ENCODE measurements at regions not wholly inside any gene's neighbourhood (a gene's known extent, or its start where the extent isn't known, plus 50 kb on each side); places are given as distances from the start of the nearest gene placed in this dataset.

- FAIRE-seq (no peak), DNase-seq (ENCODE audit: low read depth) (peak; percentile 69)
- Histone ChIP-seq H3K27me3 (ENCODE audit: insufficient read depth, low read length) (peaks cover 32% of the 10 kb centered on the region), H4K20me1 (ENCODE audit: insufficient read depth, low read length) (no peaks in the 10 kb centered on the region), H3K79me2 (ENCODE audit: insufficient read depth, low read length) (no peaks in the 10 kb centered on the region), H2AFZ (ENCODE audit: low read depth, low read length) (no peak overlapping the region), H3K9me3 (ENCODE audit: insufficient read depth, low read depth, low read length) (no peaks in the 10 kb centered on the region), H3K36me3 (ENCODE audit: insufficient read depth, low read length) (no peaks in the 10 kb centered on the region), H3K4me3 (ENCODE audit: insufficient read depth, low read depth, low read length) (no peak overlapping the region), H3K9ac (ENCODE audit: low read length) (no peak overlapping the region), H3K27ac (ENCODE audit: low read depth, low read length) (no peak overlapping the region), H3K4me2 (ENCODE audit: low read length) (no peak overlapping the region), H3K4me1 (ENCODE audit: insufficient read depth, low read length) (no peaks in the 10 kb centered on the region)
- H3K4me1 Mint-ChIP-seq (ENCODE audit: low read depth, unreplicated experiment), result no peaks in the 10 kb centered on the region
- no peaks in the 10 kb centered on the region for H3K36me3 Mint-ChIP-seq (ENCODE audit: low read depth, unreplicated experiment)
- peaks cover 21% of the 10 kb centered on the region for H3K27me3 Mint-ChIP-seq (ENCODE audit: low read depth, unreplicated experiment)
- TF ChIP-seq CTCF (IDR thresholded peaks at IDR 0.05; ENCODE audit: insufficient read depth, low read depth, low read length) (no peak), EZH2 (IDR thresholded peaks at IDR 0.05; ENCODE audit: insufficient read depth, low read length) (no peak)
- H3K4me3 Mint-ChIP-seq (ENCODE audit: unreplicated experiment), result no peak overlapping the region
- H3K27ac Mint-ChIP-seq (ENCODE audit: unreplicated experiment), result no peak overlapping the region
- no peaks in the 10 kb centered on the region for H3K9me3 Mint-ChIP-seq (ENCODE audit: unreplicated experiment)
Observed at GRCh38 chr1:31497601-31498000, 78.7 kb upstream of the TINAGL1 start.

- Histone ChIP-seq H3K9me3 (ENCODE audit: insufficient read depth, low read depth, low read length) (no peaks in the 10 kb centered on the region), H3K4me3 (ENCODE audit: insufficient read depth, low read depth, low read length) (no peak overlapping the region), H3K27me3 (ENCODE audit: insufficient read depth, low read length) (peaks cover 35% of the 10 kb centered on the region), H3K27ac (ENCODE audit: low read depth, low read length) (no peak overlapping the region), H3K9ac (ENCODE audit: low read length) (no peak overlapping the region), H2AFZ (ENCODE audit: low read depth, low read length) (no peak overlapping the region), H3K4me1 (ENCODE audit: insufficient read depth, low read length) (no peaks in the 10 kb centered on the region), H3K36me3 (ENCODE audit: insufficient read depth, low read length) (no peaks in the 10 kb centered on the region), H3K79me2 (ENCODE audit: insufficient read depth, low read length) (no peaks in the 10 kb centered on the region), H3K4me2 (ENCODE audit: low read length) (no peak overlapping the region), H4K20me1 (ENCODE audit: insufficient read depth, low read length) (no peaks in the 10 kb centered on the region)
- no peak for FAIRE-seq
- Mint-ChIP-seq H3K27me3 (ENCODE audit: low read depth, unreplicated experiment) (peaks cover 23% of the 10 kb centered on the region), H3K4me1 (ENCODE audit: low read depth, unreplicated experiment) (no peaks in the 10 kb centered on the region), H3K27ac (ENCODE audit: unreplicated experiment) (no peak overlapping the region), H3K4me3 (ENCODE audit: unreplicated experiment) (no peak overlapping the region), H3K9me3 (ENCODE audit: unreplicated experiment) (no peaks in the 10 kb centered on the region), H3K36me3 (ENCODE audit: low read depth, unreplicated experiment) (no peaks in the 10 kb centered on the region)
- no peak for DNase-seq (ENCODE audit: low read depth)
- TF ChIP-seq CTCF (IDR thresholded peaks at IDR 0.05; ENCODE audit: insufficient read depth, low read depth, low read length), result no peak
- no peak for TF ChIP-seq EZH2 (IDR thresholded peaks at IDR 0.05; ENCODE audit: insufficient read depth, low read length)
Observed at GRCh38 chr1:31498376-31499040, 77.8 kb upstream of the TINAGL1 start.

- H4K20me1 ChIP-seq (ENCODE audit: insufficient read depth, low read length), result no peaks in the 10 kb centered on the region
- H3K27ac ChIP-seq (ENCODE audit: low read depth, low read length), result no peak overlapping the region
- no peak overlapping the region for H3K9ac ChIP-seq (ENCODE audit: low read length)
- H3K27me3 ChIP-seq (ENCODE audit: insufficient read depth, low read length), result peaks cover 37% of the 10 kb centered on the region
- no peak overlapping the region for H2AFZ ChIP-seq (ENCODE audit: low read depth, low read length)
- Mint-ChIP-seq H3K4me1 (ENCODE audit: low read depth, unreplicated experiment) (peaks cover 10% of the 10 kb centered on the region), H3K4me3 (ENCODE audit: unreplicated experiment) (no peak overlapping the region), H3K9me3 (ENCODE audit: unreplicated experiment) (no peaks in the 10 kb centered on the region), H3K36me3 (ENCODE audit: low read depth, unreplicated experiment) (no peaks in the 10 kb centered on the region), H3K27me3 (ENCODE audit: low read depth, unreplicated experiment) (peaks cover 33% of the 10 kb centered on the region), H3K27ac (ENCODE audit: unreplicated experiment) (no peak overlapping the region)
- H3K79me2 ChIP-seq (ENCODE audit: insufficient read depth, low read length), result no peaks in the 10 kb centered on the region
- H3K36me3 ChIP-seq (ENCODE audit: insufficient read depth, low read length), result no peaks in the 10 kb centered on the region
- H3K9me3 ChIP-seq (ENCODE audit: insufficient read depth, low read depth, low read length), result no peaks in the 10 kb centered on the region
- no peak for FAIRE-seq
- H3K4me2 ChIP-seq (ENCODE audit: low read length), result no peak overlapping the region
- H3K4me3 ChIP-seq (ENCODE audit: insufficient read depth, low read depth, low read length), result no peak overlapping the region
- H3K4me1 ChIP-seq (ENCODE audit: insufficient read depth, low read length), result peaks cover 10% of the 10 kb centered on the region
- TF ChIP-seq CTCF (IDR thresholded peaks at IDR 0.05; ENCODE audit: insufficient read depth, low read depth, low read length), result peak; percentile 26
- no peak for TF ChIP-seq EZH2 (IDR thresholded peaks at IDR 0.05; ENCODE audit: insufficient read depth, low read length)
- DNase-seq (ENCODE audit: low read depth), result no peak
Observed at GRCh38 chr1:31501505-31501904, 74.8 kb upstream of the TINAGL1 start.
